ENCODE measurements at regions not wholly inside any gene's neighbourhood (a gene's known extent, or its start where the extent isn't known, plus 50 kb on each side); places are given as distances from the start of the nearest gene placed in this dataset.
A peak's percentile ranks its signal among the peaks of the same experiment; 100 is the strongest.

DNA sequence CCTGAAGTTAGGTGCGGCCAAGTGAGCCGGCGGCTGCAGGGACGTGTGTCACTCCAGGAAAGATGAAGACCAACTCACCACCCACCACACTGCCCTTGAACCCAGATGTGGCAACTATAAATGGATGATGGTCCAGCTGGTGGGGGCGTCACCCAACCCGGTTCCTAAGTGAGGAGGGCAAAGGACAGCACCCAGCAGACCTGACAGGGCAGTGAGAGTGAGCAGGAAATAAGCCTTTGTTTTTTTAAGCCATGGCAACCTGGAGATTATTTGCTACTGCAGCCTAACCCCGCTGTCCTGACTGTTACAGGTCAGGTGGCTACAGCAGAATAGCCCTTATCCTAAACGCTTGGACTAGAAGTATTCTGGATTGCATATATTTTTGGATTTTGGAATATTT, 228.9 kb downstream of the CTTN start:
- peak; percentile 54 for DNase-seq (ENCODE audit: low spot score)

DNA sequence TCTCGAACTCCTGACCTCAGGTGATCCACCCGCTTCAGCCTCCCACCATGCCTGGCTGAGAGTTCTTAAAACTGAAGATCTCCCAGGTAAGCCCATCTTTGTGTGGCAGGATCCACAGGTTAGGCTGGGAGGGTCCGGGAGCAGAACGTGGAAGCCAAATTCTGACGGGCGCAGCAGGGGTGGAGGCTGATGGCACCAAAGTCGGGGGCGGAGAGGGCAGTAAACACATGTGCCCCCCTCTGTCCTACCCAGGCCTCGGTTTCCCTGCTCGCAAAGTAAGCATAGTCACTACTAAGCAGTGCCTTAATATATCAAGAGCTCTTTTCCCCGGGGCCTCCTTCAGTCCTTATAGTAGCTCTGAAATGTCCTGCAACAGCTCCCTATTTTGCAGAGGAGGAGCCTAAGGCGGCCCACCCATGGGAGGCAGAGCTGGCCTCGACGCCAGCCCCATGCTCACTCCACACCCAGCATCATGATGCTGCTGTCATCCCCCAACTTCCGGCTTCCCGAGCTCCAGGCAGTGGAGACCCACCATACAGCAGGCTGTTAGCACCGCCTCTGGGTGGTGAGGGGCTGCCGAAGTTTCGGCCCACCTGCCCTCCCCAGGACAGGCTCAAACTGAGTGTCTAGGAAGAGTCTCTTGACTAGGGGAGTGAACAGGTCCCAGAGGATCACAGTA, 230.0 kb downstream of the CTTN start:
- DNase-seq (ENCODE audit: low spot score): no peak

DNA sequence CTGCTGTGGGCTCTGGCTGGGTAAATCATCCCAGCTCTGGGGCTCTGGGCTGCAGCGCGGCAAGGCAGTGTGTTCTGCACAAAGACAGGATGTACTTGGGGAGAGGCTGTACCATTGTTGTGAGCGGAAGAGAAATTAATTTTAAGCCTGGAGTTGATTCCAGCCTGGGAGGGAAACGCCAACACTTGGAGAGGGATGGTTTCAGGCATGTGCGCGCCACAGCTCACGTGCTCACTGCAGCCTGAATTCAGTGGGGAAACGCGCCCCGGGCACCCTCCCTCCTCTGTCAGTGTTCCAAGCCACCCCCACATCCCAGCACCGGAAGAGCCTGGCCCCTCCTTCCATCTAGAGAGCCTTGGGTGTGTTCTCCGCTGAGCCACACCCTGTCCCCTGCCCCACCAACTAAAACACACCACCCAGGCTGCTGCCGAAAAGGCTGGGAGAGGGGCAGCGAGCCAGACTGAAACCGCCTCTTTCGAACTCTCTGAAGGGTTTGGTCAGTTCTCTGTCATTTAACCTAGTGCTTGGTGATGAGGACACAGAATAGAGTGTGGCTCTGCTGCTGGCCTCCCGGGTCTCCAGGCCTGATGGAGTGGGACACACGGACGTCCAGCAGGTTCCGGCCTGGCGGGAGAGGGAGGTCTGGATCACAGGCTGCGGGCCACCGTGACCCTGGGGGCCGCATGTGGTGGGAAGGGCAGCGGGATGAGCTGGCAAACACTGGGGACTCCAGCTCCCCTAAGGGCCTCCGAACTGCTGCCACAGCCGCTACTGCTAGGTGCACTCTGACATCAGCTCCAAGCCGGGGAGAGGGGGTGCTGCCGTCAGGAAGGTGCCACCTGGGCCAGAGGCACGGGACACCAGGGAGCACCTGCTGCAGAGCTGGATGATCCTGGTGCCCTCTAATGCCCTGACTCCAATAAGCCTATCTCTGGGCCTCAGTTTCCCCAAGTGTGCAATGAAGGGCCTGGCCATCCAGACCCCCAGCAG, 230.8 kb downstream of the CTTN start:
- DNase-seq (ENCODE audit: low spot score): no peak

DNA sequence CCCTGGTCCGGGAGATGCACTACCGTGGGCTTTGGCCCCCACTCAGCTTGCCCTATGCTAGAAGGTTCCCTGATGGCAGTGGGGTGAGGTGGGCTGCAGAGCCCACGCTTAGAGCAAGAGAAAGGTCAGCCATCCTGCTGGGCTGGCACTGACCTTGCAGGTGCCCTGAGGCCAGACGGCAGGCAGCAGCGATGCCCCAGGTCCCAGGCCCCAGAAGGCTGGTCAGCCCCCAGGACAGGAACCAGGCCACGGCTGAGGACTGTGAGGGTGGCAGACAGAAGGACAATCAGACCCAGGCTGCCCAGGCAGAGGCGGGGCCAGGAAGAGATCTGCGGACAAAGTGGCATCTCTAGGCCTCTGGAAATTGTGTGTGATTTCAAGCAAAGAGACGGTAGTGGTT, 231.7 kb downstream of the CTTN start:
- no peak for DNase-seq (ENCODE audit: low spot score)

DNA sequence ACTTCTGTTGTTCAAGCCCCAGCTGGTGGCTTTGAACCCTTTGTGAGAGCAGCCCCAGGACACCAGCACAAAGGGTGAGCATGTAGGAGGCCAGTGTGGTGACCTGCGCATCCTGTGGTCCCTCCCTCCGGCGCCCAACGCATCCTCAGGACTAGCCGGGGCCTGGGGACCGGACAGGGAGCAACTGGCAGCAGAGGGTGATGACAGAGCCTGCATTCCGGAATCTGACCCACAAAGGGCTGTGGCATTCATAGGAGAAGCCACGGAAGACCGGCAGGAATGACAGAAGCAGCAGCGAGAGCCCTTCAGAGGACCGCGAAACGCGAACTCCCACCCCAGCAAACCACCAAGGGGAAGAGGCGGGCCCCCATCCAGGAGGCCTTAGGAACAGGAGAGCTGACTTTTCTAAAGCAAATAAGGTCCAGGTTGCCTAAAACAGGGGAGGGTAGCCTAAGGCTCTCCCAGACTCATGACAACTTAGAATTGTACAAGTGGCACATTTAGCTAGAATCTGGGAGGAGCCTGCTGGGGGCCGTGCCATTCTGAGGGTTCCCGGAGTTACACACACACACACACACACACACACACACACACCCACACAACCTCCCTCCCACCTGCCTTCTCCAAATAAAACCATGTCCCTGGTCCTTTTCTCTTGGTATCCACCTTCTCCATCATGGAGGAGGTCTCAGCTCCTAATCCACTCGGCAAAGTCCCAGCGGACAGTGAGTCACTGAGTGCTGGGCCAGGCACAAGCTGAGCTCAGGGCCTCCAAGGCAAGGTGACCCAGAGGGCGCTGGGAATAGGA, 232.7 kb downstream of the CTTN start:
- DNase-seq (ENCODE audit: low spot score): no peak

DNA sequence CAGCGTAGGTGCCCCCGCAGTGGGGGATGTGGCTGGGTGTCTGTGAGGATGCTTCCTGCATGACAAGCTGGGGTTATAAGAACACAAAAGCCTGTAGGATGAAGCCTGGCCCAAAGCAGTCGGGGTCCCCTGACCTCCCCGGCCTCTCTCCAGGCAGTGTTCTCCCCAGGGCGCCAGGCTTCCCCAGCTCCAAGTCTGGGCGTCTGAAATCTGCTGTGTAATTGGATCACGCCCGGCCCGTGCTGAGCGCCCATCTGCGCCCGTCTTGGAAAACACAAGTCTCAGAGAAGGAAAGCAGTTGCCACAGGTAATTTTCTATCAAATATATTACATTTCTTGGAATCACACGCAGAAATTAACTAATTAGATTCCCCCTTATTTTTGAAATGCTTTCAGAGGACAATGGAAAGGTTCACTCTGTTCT, 233.3 kb downstream of the CTTN start:
- no peak for DNase-seq (ENCODE audit: low spot score)

DNA sequence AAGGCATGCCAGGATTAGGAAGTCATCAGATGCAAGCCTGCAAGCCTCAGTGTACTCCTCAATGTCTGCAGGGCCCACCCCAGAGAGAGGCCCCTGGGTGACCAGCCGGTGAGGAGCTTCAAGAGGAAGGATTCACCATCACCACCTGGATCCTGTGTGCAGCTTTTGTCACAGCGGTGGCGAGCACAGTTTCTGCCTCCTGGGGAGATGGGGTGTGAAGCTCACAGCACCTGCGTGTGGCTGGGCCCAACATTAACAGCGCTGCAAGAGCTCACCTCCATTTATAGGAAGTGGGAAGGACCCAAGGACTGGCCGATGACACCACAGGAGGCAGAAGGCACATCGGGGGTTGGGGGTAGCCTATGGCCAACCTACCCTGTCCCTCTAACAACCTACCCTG, 235.3 kb downstream of the CTTN start:
- DNase-seq (ENCODE audit: low spot score): no peak

DNA sequence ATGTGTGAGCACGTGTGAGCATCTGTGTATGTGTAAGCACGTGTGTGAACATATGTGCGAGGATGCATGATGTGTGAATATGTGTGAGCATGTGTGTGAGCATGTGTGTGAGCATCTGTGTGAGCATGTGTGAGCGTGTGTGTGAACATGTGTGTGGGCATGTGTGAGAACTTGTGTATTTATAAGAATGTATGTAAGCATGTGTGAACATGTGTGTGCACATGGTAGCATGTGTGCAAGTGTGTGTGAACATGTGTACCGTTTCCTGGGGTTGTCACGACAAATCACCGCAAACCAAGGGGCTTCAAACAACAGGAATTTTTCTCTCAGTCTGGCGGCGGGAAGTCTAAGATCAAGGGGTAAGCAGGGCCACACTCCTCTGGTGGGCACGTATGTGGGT, 238.3 kb downstream of the CTTN start:
- DNase-seq (ENCODE audit: low spot score): no peak

DNA sequence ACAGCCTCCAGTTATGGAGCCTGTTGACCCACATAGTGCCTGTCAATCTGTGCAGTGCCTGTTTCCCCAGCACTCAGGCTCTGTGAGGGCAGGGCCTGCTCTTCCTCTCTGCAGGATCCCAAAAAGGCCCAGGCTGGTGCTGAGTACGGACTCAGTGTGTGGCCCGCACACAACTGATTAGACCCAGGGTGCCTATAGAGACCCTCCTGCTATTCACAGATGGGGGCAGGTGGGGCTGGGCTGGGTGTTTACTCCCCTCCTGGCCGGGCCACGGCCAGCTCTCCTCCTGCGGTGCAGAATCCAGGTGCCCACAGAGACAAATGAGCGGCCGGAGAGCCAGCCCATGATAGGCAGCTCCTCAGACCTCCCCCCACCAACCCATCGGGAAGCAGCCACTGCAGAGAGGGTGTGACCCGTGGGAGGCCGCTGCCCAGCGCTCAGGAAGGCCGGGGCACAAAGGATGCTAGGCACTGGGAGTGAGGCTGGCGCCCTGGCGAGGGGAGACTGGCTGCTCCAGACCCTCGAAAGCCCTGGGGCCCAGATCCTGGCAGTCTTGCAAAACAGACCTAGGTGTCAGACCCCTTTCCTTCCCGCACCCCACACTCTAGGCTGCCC, 239.0 kb downstream of the CTTN start:
- no peak for DNase-seq (ENCODE audit: low spot score)

DNA sequence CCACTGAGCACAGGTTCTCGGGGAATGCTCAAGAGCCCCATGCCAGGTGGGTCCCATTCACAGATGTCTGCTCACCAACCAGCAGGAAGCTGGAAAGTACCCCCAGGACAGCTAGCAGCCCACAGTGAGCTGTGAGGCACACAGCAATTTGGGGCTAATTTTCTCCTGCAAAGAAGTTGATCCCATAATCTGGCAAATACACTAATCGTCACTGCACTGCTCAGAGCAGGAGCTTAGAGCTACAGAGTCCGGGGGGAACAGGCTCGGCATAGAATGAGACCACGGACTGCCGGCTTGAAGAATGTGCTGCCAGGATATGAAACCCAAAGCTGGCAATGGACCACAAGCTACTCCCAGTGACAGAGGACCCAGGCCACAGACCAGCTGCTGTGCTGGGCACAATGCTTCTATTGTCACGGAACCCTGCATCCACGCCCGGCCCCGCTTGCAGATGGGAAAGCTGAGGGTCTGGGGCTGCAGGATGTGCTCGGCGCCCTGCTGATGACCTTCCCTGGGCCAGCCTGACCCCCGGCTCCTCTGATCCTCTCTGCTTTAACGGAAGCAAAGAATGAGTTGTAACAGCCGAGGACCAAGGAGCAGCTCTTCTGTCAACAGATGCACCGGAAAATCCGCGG, 239.7 kb downstream of the CTTN start:
- no peak for DNase-seq (ENCODE audit: low spot score)

DNA sequence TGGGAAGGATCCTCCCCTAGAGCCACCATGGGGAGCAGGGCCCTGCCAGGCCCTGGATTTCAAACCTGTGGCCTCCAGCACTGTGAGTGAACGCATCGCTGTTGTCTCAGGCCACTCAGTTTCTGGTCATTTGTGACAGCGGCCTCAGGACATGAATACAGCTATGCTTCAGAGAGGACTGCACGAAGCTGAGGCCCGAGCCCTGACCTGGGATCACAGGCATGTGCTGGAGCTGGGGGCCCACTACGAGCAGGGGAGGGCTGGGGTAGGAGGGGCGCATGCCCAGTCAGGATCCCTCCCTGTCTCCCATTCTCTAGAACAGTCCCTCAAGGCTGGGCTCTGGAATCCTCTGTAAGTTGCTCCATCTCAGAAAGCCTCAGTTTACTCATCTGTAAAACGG, 242.1 kb downstream of the CTTN start:
- DNase-seq (ENCODE audit: low spot score): no peak

DNA sequence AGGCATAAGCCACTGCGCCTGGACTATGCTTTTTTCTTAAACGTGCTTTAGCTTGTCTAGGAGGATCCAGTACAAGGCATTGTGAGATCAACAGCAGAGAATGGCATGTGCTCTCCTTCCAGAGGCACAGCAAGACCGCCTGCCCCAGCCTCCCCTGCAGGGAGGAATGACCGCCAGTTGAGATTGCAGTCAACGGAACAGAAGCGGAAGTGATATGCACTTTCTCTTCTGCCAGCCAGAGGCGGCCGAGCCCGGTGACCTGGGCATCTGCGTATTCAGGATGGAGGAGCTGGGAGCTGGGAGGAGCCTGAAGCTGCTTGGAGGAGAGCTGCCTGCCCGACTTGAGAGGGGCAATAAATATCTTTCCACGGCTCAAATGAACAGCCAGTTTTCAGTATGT, 243.0 kb downstream of the CTTN start:
- no peak for DNase-seq (ENCODE audit: low spot score)

DNA sequence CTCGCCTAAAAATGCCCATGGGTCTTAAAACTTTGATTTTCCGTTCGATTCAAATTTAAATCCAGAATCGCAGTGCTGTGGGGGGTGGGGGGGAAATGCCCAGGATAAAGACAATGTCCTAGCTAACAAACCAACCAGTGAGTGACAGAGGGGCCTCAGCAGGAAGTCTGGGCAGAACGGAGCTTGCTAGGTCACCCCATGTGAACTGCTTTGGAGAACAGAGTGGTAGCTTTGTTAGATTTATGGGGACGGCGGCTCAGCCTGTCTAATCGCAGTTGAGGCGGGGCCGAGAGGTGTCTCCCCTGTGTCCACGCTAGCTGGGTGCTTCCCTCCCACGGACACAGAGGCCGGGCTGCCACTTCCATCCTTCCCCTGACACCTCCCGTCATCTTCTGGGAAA, 243.9 kb downstream of the CTTN start:
- DNase-seq (ENCODE audit: low spot score): no peak

DNA sequence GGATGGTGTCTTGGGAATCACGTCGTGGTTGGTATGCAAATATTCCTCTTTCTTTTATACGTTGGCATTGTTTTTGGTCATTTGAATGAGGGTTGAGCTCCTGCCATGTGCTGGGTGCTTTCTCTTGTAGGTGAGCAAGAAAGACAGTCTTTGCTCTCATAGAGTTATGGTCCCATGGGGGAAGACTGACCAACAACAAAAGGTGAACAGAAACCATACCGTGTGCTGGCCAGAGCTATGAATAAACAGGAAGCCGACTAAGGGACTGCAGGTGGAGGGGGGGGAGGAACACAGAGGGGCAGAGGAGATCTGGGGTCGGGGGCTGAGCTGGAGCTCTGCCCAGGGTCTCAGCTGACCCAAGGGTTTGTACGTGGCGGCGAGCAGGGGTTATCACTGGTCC, 245.3 kb downstream of the CTTN start:
- no peak for DNase-seq (ENCODE audit: low spot score)

DNA sequence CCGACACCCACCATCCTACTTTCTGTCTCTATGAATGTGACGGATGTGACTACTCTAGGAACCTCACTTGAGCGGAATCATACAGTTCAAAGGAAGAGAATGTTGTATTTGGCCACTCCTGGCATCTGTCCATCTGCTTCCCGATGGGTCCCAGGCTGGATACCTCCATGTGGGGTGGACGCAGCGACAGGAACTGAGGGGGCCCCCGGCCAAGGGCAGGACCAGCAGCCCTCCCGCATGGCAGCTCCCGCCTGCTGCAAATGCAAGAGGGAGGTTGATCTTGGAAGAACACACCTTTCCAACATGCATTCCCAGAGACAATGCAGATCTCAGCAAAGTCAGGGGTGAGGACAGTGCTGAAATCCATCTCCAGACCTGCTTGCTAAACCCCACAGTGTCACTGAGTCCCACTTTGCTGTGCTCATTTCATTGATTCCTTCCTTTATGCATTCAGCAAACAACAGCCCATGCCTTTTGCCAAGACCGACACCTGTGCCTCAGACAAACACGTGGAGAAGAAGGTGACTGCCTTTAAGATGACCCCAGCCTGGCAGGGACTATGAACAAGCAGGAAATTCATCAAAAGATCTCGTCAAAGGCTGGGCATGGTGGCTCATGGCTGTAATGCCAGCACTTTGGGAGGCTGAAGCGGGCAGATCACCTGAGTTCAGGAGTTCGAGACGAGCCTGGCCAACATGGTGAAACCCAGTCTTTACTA, 246.2 kb downstream of the CTTN start:
- DNase-seq (ENCODE audit: low spot score): no peak

DNA sequence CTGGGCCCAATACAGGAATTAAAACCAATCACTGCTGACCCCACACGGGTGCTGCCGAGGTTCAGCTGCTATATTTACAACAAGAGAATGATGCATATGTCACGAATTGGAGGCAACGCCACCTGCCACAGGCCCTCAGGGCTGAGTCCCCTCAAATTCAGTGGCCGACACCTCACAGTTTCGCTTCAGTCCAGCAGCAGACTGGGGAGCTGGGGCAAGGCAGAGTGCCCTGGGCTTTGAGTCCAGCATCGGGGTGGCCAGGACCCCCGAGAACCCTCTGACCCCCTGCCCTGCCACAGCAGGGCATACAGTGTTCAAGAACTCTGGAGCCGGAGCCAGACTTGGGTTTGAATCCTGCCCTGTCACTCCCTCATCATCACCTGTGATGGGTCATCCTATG, 247.2 kb downstream of the CTTN start:
- no peak for DNase-seq (ENCODE audit: low spot score)

DNA sequence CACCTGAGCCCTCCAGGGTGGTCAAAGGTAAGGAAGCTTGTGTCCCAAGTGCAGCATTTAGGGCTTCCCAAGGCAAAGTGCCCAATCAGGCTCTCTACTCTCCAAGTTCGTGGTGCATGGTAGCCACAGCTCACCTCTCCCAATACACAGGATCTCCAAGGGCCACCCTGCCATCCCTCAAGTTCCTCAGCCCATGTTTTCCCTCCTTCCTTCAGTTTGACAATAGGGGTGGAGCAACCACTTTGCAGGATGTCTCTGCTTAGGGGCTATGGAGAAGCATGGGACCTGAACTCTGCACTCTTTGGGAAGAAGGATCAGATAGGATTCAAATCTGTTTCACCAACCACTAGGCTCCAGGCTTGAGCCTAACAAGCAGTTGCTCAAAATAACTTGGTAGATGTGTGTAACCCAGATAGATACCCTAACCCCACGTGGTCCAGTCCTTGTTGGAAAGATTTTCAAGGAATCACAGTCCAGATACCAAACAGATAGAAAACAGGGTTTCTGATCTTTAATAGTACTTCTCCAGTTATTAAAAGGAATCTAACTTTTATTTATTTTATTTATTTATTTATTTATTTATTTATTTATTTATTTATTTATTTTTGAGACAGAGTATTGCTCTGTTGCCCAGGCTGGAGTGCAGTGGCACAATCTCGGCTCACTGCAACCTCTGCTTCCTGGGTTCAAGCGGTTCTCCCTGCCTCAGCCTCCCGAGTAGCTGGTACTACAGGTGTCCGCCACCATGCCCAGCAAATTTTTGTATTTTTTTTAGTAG, 248.1 kb downstream of the CTTN start:
- DNase-seq (ENCODE audit: low spot score): no peak

DNA sequence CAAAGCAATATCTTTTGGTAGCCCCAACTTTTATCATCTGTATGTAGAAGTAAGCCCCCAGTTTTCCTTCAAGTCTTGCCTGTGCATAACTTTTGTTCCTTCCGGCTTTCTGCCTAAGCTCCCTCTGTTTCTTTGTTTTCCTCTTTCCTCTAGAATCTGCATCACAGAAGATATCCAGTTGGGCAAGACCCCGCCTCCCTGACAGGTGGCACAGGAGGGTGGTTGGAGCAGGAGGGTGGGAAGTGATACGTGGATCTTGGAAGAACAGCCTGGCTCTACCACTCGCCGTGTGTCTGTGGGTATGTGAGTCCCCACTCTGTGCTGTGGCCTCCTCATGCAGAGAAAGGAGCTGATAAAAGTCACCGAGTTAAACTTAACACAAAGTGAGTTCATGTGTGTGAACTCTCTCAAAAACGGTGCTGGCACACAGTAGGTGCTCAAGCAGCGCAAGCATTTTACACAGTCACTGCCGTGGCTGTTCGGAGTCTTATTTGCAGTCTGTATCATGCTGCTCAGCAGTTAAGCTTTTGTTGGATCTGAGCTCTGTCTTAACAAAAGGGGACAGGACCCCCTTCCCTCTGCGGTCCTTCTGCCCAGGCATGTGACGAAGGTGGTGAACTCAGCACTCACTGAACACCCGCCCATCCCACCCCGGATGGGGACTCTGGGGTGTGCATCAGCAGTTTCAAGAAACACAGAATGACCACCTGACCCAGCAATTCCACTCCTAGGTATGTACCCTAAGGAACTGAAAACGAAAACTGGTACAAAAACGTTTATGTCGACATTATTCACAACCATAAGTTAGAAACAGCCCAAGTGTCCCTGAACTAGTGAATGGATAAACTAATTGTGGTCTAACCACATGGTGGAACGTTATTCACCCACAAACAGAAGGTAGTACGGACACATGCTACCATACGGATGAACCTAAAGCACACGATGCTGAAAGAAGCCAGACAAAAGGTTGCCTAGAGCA, 249.1 kb downstream of the CTTN start:
- no peak for DNase-seq (ENCODE audit: low spot score)

Data from HuH-7.5 (cell line).